ENCODE measurements at regions not wholly inside any gene's neighbourhood (a gene's known extent, or its start where the extent isn't known, plus 50 kb on each side); places are given as distances from the start of the nearest gene placed in this dataset.
"Not testable (repeated sequence)": the region's sequence is repeated elsewhere in the genome, so short reads cannot be mapped to it uniquely, and the experiment has no call there.

DNA sequence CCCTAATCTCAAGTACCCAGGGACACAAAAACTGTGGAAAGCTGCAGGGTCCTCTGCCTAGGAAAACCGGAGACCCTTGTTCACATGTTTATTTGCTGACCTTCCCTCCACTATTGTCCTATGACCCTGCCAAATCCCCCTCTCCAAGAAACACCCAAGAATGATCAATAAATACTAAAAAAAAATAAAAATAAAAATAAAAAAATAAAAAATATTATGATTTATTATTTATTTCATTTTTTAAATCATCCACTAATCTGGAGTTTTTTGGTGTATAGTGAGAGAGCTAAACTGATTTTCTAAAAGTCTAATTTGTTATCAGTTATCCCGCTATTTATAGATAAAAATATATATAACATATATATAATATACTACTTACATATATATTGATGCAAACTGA lies 360.6 kb downstream of the ZBBX start:
- DNase-seq (ENCODE audit: low spot score); intact Hi-C loops (cut with DNase I): not testable (repeated sequence)

DNA sequence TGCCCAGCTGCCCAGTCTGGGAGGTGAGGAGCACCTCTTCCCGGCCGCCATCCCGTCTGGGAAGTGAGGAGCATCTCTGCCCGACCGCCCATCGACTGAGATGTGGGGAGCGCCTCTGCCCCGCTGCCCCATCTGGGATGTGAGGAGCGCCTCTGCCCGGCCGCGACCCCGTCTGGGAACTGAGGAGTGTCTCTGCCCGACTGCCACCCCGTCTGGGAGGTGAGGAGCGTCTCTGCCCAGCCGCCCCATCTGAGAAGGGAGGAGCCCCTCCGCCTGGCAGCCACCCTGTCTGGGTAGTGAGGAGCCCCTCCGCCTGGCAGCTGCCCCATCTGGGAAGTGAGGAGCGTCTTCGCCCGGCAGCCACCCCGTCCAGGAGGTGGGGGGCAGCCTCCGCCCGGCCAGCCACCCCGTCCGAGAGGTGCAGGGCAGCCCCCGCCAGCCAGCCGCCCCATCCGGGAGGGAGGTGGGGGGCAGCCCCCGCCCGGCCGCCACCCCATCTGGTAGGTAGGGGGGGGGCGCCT lies 361.4 kb downstream of the ZBBX start:
- intact Hi-C loops (cut with DNase I) = not testable (repeated sequence)

DNA sequence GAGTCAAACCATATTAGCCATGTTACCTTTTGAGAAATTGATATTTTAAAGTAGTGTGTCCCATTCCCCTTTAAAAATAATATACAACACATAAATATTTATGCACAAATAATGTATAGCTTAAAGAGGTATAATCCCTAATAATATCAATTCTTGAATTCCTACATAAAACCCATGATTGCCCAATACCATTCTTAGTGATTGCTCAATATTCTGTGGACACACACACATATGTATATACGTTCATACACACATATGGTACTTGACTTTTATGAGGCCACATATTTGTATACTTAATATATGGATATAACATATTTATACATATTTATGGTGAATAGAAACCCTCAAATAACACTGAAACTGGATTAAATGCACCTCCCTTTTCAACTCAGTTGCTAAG lies 367.4 kb downstream of the ZBBX start:
- no peak for DNase-seq (ENCODE audit: low spot score)
- intact Hi-C loops (cut with DNase I) = no loop called here

More for the DNA sequence above, 361.4 kb downstream of the ZBBX start:
- DNase-seq (ENCODE audit: low spot score) = not testable (repeated sequence)

DNA sequence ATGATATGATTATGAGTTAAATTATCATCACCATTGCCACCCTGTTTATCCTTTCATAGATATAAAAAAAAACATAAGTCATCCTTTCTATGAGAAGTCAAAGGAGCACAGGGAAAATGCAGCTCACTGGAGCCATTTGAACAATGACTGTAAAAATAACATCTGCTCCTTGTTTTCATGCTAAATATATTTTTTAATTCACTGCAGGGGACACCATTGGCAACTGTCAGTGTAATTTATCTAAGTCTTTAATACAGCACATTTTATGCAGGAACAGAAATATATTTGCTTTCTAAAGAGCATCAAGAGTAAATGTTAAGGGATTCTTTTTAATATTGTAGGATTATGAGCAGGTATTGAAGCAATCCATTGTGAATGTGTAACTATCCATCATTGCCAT lies 371.3 kb downstream of the ZBBX start:
- DNase-seq (ENCODE audit: low spot score) = no peak
- intact Hi-C loops (cut with DNase I) = no loop called here

DNA sequence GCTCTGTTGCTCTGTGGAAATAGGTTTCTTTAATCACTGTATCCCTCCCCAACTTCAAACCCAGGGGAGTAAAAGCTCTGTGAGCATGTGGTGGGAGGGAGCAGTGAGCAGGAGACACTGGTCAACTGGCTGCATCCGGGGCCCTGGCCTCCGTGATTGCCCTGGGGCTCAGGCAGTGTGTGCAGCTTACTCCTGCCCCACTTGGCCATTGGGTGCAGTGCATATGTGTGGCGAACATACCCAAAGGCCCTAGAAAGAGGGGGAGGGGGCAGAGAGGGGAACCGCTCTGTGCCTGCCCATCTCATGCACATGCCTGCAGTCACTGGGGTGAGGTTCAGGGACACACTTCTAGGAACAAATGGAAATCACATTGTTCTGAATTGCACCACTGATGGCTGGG lies 378.7 kb downstream of the ZBBX start:
- no peak for DNase-seq (ENCODE audit: low spot score)
- intact Hi-C loops (cut with DNase I) = no loop called here

DNA sequence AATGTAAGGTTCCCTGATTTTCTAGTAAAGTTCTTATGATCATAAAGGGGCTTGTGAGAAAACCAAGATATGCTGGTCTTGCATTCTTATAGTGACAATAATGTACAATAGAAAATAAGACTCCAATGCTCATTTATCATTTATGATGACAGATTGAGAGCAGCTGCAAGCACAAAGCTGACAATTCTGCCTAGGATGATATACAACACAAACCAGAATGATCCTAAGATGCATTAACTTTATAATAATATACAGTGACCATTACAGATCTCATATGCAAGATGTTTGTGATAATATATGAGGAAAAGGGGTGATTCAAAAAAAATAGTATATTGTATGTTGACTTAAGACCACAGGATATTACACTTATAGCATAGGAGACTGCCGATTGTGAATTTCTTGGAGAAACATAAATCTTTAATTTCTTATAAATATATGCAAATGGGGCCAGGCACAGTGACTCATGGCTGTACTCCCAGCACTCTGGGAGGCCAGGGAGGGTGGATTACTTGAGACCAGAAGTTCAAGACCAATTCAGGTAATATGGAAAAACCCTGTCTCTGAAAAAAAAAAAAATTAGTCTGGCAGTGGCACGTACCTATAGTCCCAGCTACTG lies 387.0 kb downstream of the ZBBX start:
- intact Hi-C loops (cut with DNase I) = no loop called here

DNA sequence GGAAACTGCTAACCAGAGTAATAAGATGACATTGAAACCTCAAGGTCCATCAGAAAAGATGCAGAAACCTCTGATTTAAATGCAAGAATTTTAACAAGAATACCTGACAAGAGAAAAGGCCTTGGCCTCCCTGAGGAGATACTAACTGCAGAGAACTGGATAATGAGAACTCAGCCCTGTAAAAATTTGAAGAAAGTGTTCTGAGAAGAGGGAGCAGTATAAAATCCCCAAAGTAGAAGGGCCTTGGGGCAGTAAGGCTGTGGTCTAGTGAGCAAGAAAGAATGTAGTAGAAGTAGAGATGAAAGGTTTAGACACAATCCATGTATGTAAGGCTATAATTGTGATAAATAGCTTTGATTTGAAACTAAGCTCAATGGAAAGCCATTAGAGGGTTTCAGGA lies 394.1 kb downstream of the ZBBX start:
- intact Hi-C loops (cut with DNase I) = no loop called here
- DNase-seq (ENCODE audit: low spot score) = no peak

More for the DNA sequence above, 387.0 kb downstream of the ZBBX start:
- DNase-seq (ENCODE audit: low spot score) = no peak

DNA sequence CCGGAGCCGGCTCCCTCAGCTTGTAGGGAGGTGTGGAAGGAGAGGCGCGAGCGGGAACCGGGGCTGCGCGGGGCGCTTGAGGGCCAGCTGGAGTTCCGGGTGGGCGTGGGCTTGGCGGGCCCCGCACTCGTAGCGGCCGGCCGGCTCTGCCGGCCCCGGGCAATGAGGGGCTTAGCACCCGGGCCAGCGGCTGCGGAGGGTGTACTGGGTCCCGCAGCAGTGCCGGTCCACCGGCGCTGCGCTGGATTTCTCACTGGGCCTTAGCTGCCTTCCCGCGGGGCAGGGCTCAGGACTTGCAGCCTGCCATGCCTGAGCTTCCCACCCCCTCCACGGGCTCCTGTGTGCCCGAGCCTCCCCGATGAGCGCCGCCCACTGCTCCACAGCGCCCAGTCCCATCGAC lies 404.3 kb downstream of the ZBBX start:
- intact Hi-C loops (cut with DNase I); DNase-seq (ENCODE audit: low spot score): not testable (repeated sequence)

DNA sequence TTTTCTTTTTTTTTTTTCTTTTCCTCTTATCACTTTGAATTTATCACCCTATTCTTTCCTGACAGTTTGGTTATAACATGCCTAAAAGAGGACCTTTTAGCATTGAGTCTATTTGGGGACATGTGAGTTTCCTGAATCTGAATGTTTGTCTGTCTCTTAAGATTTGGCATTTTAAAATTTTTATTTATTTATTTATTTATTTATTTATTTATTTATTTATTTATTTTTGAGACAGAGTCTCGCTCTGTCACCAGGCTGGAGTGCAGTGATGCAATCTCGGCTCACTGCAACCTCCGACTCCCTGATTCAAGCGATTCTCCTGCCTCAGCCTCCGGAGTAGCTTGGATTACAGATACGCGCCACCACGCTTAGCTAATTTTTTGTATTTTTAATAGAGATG lies 412.4 kb downstream of the ZBBX start:
- DNase-seq (ENCODE audit: low spot score); intact Hi-C loops (cut with DNase I): not testable (repeated sequence)

DNA sequence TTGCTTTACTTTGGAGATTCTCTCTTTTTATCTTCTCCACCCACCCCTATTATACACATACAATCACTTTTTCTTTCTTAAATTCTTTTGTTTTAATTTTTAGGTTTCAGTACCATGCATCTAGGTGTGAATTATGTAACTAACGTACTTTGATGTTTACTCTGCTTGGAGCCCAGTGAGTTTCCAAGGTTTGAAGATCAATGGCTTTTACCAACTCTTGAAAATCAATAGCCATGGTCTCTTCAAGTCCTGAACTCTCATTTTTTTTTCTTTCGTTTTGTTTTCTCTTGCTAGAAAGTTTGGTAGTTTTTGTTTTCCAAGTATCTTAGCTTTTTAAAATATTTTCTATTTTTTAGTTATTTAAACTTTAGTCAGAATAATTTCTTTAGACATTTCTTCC lies 417.2 kb downstream of the ZBBX start:
- DNase-seq (ENCODE audit: low spot score) = no peak
- intact Hi-C loops (cut with DNase I) = no loop called here

DNA sequence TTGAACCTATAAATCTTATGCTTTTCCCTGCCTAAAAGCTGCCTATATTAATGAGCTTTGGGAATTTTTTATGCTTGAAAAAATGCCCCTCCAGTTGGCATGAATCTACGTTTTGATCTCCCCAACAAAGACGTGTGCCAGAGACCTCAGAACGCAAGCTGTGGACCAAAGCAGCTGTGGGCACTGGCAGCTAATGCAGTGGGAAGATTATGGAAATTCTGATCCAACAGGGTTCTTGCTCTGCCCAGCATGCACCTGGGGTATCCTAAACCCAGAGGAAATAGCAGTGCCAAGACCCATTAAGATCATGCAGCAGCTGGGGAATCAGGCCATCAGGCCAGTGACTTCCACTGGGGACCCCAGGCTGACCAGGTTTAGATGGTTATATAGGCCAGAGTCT lies 423.0 kb downstream of the ZBBX start:
- no peak for DNase-seq (ENCODE audit: low spot score)
- intact Hi-C loops (cut with DNase I) = no loop called here

DNA sequence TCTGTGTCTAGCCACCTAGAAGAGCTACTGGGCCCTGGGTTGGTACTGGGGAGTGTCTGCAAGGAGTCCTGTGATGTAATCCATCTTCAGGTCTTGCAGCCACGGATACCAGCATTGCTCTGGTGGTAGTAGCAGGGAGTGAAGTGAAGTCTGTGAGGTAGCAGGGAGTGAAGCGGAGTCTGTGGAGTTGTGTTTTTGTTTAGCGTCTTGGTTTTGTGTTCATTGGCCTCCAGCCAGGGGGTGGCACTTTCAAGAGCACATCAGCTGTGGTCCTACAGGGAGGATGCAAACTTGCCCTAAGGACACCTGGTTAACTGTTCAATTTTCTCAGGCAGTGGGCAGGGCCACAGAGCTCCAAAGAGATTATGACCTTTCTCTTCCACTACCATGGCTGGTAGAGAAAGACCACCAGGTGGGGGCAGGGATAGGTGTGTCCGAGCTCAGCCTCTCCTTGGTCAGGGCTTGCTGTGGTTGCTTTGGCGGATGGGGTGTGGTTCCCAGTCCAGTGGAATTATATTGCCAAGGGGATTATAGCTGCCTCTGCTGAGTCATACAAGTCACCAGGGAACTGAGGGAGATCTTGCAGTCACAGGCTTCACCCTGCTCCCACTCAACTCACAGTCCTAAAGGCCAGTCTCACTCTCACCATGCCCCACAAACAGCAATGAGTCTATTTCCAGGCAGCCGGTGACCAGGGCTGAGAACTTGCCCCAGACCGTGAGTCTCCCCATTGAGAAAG lies 424.7 kb downstream of the ZBBX start:
- intact Hi-C loops (cut with DNase I) = no loop called here
- no peak for DNase-seq (ENCODE audit: low spot score)

DNA sequence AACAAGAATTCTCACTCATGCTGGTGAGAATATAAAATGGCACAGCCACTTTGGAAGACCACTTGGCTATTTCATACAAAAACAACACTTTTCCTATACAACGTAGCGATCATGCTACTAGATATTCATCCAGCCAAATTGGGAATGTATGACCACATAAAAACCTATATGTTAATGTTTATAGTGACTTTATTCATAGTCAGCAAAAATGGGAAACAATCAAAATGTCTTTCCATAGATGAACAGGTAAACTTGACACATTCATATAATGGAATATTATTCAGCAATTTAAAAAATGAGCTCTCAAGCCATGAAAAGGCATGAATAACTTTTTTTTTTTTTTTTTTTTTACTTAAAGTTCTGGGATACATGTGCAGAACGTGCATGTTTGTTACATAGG lies 445.2 kb downstream of the ZBBX start:
- DNase-seq (ENCODE audit: low spot score) = no peak
- intact Hi-C loops (cut with DNase I) = no loop called here

DNA sequence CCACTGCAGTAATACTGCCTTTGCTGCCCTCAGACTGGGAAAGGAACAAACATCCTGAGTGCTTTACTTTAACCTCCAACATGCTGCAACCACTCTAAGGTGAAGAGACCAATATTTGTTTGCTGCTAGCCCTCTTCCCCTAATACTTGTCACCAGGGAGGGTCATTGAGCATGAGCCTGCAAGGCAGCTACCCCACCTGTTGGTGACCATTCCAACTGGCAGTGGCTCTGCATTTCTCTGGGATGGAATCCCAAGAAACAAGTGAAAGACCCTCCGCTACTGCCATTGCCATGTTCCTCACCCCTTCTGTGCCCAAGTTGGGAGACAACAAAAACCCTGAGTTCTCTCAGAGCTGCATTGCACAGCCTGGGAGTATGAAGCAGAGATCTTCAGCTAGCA lies 462.7 kb downstream of the ZBBX start:
- no peak for DNase-seq (ENCODE audit: low spot score)
- intact Hi-C loops (cut with DNase I) = no loop called here

DNA sequence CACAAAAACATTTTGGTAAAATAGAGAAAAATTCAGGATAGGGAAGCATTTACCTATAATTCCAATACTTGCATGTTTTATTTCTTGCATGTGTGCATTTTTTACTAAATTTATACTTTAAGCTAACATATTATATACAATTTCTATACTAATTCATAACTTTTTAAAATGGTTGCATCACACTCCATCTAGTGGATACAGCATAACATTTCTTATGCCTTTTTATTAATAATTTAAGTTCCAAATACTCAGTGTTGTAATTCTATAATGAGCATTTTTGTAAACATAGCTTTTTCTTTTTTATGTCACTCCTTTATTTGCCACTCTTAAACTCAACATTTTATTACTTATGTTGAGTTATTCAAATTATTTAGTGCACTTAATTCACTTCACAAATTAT lies 477.7 kb downstream of the ZBBX start:
- intact Hi-C loops (cut with DNase I) = no loop called here
- DNase-seq (ENCODE audit: low spot score) = no peak

DNA sequence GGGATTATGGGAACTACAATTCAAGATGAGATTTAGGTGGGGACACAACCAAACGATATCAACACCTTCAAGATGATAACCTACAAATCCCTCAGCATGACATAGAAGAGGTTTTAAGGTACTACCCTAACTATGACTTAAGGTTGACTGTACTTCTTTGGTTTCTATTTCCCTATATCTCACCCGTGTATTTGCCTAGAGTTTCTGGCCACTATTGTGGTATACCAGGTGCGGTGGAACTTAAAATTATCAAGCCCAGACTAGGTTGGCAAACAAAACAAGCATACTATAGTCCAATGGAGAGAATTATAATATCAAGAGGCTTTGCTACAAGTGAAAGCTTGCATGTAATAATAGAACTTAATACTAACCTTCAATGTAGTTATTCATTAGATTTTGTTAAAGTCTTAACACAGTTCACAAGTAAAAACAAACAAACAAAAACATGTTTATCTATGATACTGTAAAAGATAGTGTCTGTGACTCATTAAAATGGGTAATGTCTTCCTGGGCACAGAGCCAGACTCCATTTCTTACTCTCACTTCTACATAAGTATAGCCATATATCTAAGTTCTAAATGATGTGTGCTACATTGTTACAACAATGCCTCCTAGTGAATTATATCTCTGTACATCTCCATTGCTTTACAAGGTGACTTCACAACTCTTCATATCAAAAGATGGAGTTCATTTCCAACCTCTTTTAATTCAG lies 479.1 kb downstream of the ZBBX start:
- intact Hi-C loops (cut with DNase I) = no loop called here
- DNase-seq (ENCODE audit: low spot score) = no peak

DNA sequence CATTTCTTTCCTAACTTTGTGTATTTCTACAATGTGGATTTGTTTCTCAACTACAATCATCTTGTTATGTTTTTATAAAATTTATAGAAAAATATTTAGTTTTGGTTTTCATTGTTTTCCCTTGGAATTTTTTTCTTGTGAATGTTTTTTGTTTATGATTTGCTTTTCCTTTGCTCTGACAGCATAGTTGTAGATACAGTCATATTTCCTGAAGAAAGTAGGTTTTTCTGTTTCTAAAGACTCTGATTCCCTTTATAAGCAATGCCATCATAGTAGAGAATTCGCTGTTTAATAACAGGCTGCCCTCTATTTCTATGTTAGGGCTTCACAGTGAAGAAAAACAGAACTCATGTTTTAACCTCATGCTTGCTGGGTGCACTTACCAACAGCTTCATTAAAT lies 482.3 kb downstream of the ZBBX start:
- intact Hi-C loops (cut with DNase I) = no loop called here
- no peak for DNase-seq (ENCODE audit: low spot score)

DNA sequence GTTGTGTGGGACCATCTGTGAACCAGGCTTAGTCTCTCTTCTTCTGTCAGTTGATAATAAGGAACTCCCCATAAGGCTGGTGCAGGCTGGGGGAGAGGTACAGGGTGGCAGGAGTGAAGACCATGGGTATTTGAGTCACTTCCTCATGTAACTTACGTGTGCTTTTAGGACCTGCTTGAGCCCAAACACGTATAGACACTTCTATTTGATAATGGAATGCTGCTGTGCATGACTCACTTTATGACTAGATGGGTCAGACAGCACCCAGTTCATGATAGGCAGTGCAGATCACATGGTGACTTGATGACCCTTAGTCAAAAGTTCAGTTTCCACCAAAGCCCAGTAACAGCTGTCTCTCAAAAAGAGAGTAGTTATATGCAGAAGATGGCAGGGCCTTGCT lies 490.9 kb downstream of the ZBBX start:
- intact Hi-C loops (cut with DNase I) = no loop called here
- no peak for DNase-seq (ENCODE audit: low spot score)

DNA sequence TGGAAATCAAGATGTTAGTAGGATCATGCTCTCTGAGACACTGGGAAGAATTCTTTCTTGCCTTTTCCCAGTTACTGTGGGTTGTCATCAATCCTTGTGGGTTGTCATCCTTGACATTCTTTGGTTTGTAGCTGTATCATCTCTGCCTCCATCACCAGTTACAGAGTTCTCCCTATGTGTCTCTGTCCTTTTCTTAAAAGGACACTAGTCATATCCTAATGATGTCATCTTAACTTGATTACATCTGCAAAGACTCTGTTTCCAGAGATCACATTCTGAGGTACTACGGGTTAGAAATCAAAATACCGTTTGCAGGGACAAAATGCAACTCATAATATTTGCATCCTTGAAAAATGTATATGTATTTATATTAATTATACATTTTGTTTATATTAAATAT lies 500.4 kb downstream of the ZBBX start:
- intact Hi-C loops (cut with DNase I) = no loop called here
- DNase-seq (ENCODE audit: low spot score) = no peak

DNA sequence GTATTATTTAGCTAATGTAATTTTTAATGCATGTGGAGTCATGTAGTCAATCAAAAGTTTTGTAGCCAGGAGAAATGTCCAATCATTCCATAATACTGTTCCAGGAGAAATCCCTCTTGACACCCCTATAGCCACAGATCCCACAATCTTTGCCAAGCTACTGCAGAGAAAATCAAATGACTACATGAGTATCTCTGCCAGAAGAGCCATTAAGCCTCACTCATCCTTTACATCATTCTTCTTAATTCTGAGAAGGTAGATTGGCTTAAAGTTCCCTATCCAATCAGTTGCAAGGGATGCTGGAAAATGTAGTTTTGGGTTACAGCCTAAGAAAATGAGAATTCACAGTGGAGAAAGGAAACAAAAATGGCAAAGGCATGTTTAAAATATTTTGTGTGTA lies 502.1 kb downstream of the ZBBX start:
- intact Hi-C loops (cut with DNase I) = no loop called here

More for the DNA sequence above, 502.1 kb downstream of the ZBBX start:
- no peak for DNase-seq (ENCODE audit: low spot score)
